ENCODE measurements at regions not wholly inside any gene's neighbourhood (a gene's known extent, or its start where the extent isn't known, plus 50 kb on each side); places are given as distances from the start of the nearest gene placed in this dataset.

GRCh38 chr4:111579767-111580166 lies 565.5 kb upstream of the FAM241A start:
- no peak for DNase-seq (ENCODE audit: low read depth, low spot score)

- DNase-seq (ENCODE audit: low read depth, low spot score) = no peak
These were observed 549.8 kb upstream of the FAM241A start for GRCh38 chr4:111595456-111595855.

GRCh38 chr4:111596491-111596890 lies 548.8 kb upstream of the FAM241A start:
- DNase-seq (ENCODE audit: low read depth, low spot score) = no peak

GRCh38 chr4:111601671-111602070 lies 543.6 kb upstream of the FAM241A start:
- no peak for DNase-seq (ENCODE audit: low read depth, low spot score)

GRCh38 chr4:111602848-111603247 lies 542.4 kb upstream of the FAM241A start:
- no peak for DNase-seq (ENCODE audit: low read depth, low spot score)

GRCh38 chr4:111605111-111605510 lies 540.1 kb upstream of the FAM241A start:
- no peak for DNase-seq (ENCODE audit: low read depth, low spot score)

GRCh38 chr4:111610681-111611080 lies 534.6 kb upstream of the FAM241A start:
- no peak for DNase-seq (ENCODE audit: low read depth, low spot score)

- DNase-seq (ENCODE audit: low read depth, low spot score) = no peak
These were observed 526.3 kb upstream of the FAM241A start for GRCh38 chr4:111618908-111619307.

- DNase-seq (ENCODE audit: low read depth, low spot score) = no peak
These were observed 516.8 kb upstream of the FAM241A start for GRCh38 chr4:111628437-111628836.

- no peak for DNase-seq (ENCODE audit: low read depth, low spot score)
These were observed 514.5 kb upstream of the FAM241A start for GRCh38 chr4:111630705-111631104.

- DNase-seq (ENCODE audit: low read depth, low spot score) = no peak
These were observed 513.8 kb upstream of the FAM241A start for GRCh38 chr4:111631215-111631999.

GRCh38 chr4:111632641-111633151 lies 512.6 kb upstream of the FAM241A start:
- DNase-seq (ENCODE audit: low read depth, low spot score) = no peak

- DNase-seq (ENCODE audit: low read depth, low spot score) = no peak
These were observed 511.5 kb upstream of the FAM241A start for GRCh38 chr4:111633663-111634266.

GRCh38 chr4:111635646-111636045 lies 509.6 kb upstream of the FAM241A start:
- DNase-seq (ENCODE audit: low read depth, low spot score) = no peak

GRCh38 chr4:111636961-111637585 lies 508.2 kb upstream of the FAM241A start:
- no peak for DNase-seq (ENCODE audit: low read depth, low spot score)

GRCh38 chr4:111639120-111639690 lies 506.0 kb upstream of the FAM241A start:
- no peak for DNase-seq (ENCODE audit: low read depth, low spot score)

GRCh38 chr4:111639876-111640275 lies 505.4 kb upstream of the FAM241A start:
- DNase-seq (ENCODE audit: low read depth, low spot score) = no peak

- DNase-seq (ENCODE audit: low read depth, low spot score) = peak; percentile 72
These were observed 503.3 kb upstream of the FAM241A start for GRCh38 chr4:111641813-111642579.

- DNase-seq (ENCODE audit: low read depth, low spot score) = no peak
These were observed 497.2 kb upstream of the FAM241A start for GRCh38 chr4:111648056-111648455.

GRCh38 chr4:111649308-111649707 lies 495.9 kb upstream of the FAM241A start:
- DNase-seq (ENCODE audit: low read depth, low spot score) = no peak

- no peak for DNase-seq (ENCODE audit: low read depth, low spot score)
These were observed 495.1 kb upstream of the FAM241A start for GRCh38 chr4:111650146-111650545.

- no peak for DNase-seq (ENCODE audit: low read depth, low spot score)
These were observed 494.6 kb upstream of the FAM241A start for GRCh38 chr4:111650674-111651086.
